HepG2 (cell line): ENCODE measurements at regions not wholly inside any gene's neighbourhood (a gene's known extent, or its start where the extent isn't known, plus 50 kb on each side); places are given as distances from the start of the nearest gene placed in this dataset.

Experiments
- ATAC-seq: fragments of 200-7000 bp; cut with Tn5 transposase; 3 replicates; pipeline ENCODE4 v1.9.1; 2020; ENCODE audit warnings: mild to moderate bottlenecking, moderate library complexity
- BruUV-seq: library from RNA; stranded (reverse); fragments of 400-500 nt; replicated peaks from 2 replicates; lab custom pipeline; 2021; lab: Mats Ljungman, UMichigan
- CTCF ChIA-PET: fragments of 300-600 bp; formaldehyde crosslinking; extraction: SDS; loops from one replicate; lab custom pipeline; 2021; ENCODE audit warnings: low total read pairs, inconsistent platforms, low intra/inter-chr PET ratio; lab: Yijun Ruan, JAX
- POLR2A ChIA-PET: fragments of 350-600 bp; sonication (Branson Sonifier 250); formaldehyde crosslinking; loops from one replicate; lab custom pipeline; 2020; ENCODE audit warnings: antibody characterized with exemption, inconsistent platforms; lab: Yijun Ruan, JAX
- DNase-seq: peaks from one replicate; pipeline ENCODE4 v3.0.0-alpha.2; 2015; ENCODE audit warnings: low spot score
- FAIRE-seq: peaks from 3 replicates; lab custom pipeline; 2011; peaks lifted over from hg19 to GRCh38; lab: Jason Lieb, UNC
- H2AFZ ChIP-seq: one replicate; pipeline ENCODE4 v1.6.1; 2011; ENCODE audit warnings: low read length, inconsistent platforms
- H3K27ac ChIP-seq: fragments of 300-600 bp; 3 replicates; pipeline ENCODE4 v1.8.0; 2011; ENCODE audit warnings: mixed run types, mild to moderate bottlenecking, mixed read lengths, low read length, inconsistent platforms; ENCODE audit not compliant: insufficient read depth; ENCODE audit errors: extremely low read length
- H3K27me3 ChIP-seq, 2 experiments: fragments of 200-600 bp in 1 of 2; 2 replicates in 1 of 2; 3 replicates in 1 of 2; pipeline versions ENCODE4 v1.6.0 to v1.8.0; 2011; ENCODE audit warnings: low read length in 2 of 2, mild to moderate bottlenecking in 2 of 2, moderate library complexity in 2 of 2, inconsistent platforms in 1 of 2; ENCODE audit not compliant: insufficient read depth in 2 of 2, control insufficient read depth in 1 of 2
- H3K36me3 ChIP-seq, 2 experiments: fragments of 200-600 bp in 1 of 2; replicated peaks in 1 of 2; 2 replicates in 1 of 2; 3 replicates in 1 of 2; pipeline versions ENCODE4 v1.5.1 to v1.8.0; 2011; ENCODE audit warnings: low read length in 2 of 2, inconsistent platforms in 1 of 2; ENCODE audit not compliant: insufficient read depth in 2 of 2, control insufficient read depth in 1 of 2
- H3K4me1 ChIP-seq: 2 replicates; pipeline ENCODE4 v1.5.1; 2012; ENCODE audit warnings: low read length, inconsistent platforms; ENCODE audit not compliant: insufficient read depth
- H3K4me2 ChIP-seq: 2 replicates; pipeline ENCODE4 v1.6.0; 2011; ENCODE audit warnings: low read depth, low read length, inconsistent platforms
- H3K4me3 ChIP-seq, 3 experiments: fragments of 200-600 bp in 1 of 3; sonication (generic), shearing (Covaris generic) in 1 of 3; replicated peaks in 1 of 3; 2 replicates each; pipeline ENCODE4 v1.5.1; 2011 to 2016; ENCODE audit warnings: low read length in 3 of 3, inconsistent platforms in 2 of 3, low read depth in 2 of 3, mild to moderate bottlenecking in 2 of 3, control low read depth in 1 of 3, mixed read lengths in 1 of 3; ENCODE audit not compliant: insufficient read depth in 1 of 3
- H3K79me2 ChIP-seq: one replicate; pipeline ENCODE4 v1.6.1; 2011; ENCODE audit warnings: low read length, inconsistent platforms; ENCODE audit not compliant: insufficient read depth
- H3K9ac ChIP-seq: 2 replicates; pipeline ENCODE4 v1.6.0; 2011; ENCODE audit warnings: mild to moderate bottlenecking, low read depth, low read length, inconsistent platforms; ENCODE audit not compliant: insufficient read depth
- H3K9me3 ChIP-seq: 2 replicates; pipeline ENCODE4 v1.5.1; 2012; ENCODE audit warnings: mild to moderate bottlenecking, low read length
- H4K20me1 ChIP-seq: 2 replicates; pipeline ENCODE4 v1.6.0; 2011; ENCODE audit warnings: inconsistent platforms, mild to moderate bottlenecking, low read length, moderate library complexity; ENCODE audit not compliant: insufficient read depth
- ASH2L ChIP-seq: fragments of 300-600, 200-600 bp; sonication (generic); IDR thresholded peaks from 2 replicates; pipeline ENCODE4 v1.7.0; 2017; ENCODE audit warnings: low read depth, mild to moderate bottlenecking, moderate library complexity, mixed read lengths, low read length; ENCODE audit not compliant: insufficient read length
- CBX5 ChIP-seq: sonication (generic); formaldehyde crosslinking; IDR thresholded peaks from 2 replicates; pipeline ENCODE4 v1.4.0; 2020; ENCODE audit warnings: missing genetic modification reagents, borderline replicate concordance
- GABPB1 ChIP-seq: IDR thresholded peaks from 2 replicates; pipeline ENCODE4 v1.6.1; 2016; ENCODE audit warnings: mild to moderate bottlenecking, missing genetic modification reagents, moderate library complexity, missing compliant biosample characterization
- HDAC2 ChIP-seq: sonication (generic); formaldehyde crosslinking; IDR thresholded peaks from 2 replicates; pipeline ENCODE4 v1.4.0; 2020; ENCODE audit warnings: missing genetic modification reagents
- IRX3 ChIP-seq: sonication (generic); formaldehyde crosslinking; IDR thresholded peaks from 2 replicates; pipeline ENCODE4 v1.8.1; 2023; ENCODE audit warnings: mild to moderate bottlenecking, low read depth, missing genetic modification reagents, borderline replicate concordance
- NR2C2 ChIP-seq: sonication (generic); formaldehyde crosslinking; IDR thresholded peaks from 2 replicates; pipeline ENCODE4 v1.4.0; 2020; ENCODE audit warnings: missing genetic modification reagents, mild to moderate bottlenecking, moderate library complexity, borderline replicate concordance
- PCBP1 ChIP-seq: fragments of 200-400 bp; formaldehyde crosslinking; IDR thresholded peaks from 2 replicates; pipeline ENCODE4 v1.6.1; 2017; ENCODE audit warnings: mild to moderate bottlenecking, low read depth, low read length, borderline replicate concordance
- POLR2AphosphoS5 ChIP-seq: IDR thresholded peaks from 2 replicates; pipeline ENCODE4 v1.6.1; 2012; ENCODE audit warnings: low read depth, low read length
- RFX3 ChIP-seq: IDR thresholded peaks from 2 replicates; pipeline ENCODE4 v1.6.1; 2016; ENCODE audit warnings: missing biosample characterization, missing genetic modification reagents
- ZFY ChIP-seq: sonication (generic); formaldehyde crosslinking; IDR thresholded peaks from 2 replicates; pipeline ENCODE4 v1.4.0; 2020; ENCODE audit warnings: missing genetic modification reagents
- ZFYVE20 ChIP-seq: sonication (generic); formaldehyde crosslinking; IDR thresholded peaks from 2 replicates; pipeline ENCODE4 v1.8.0; 2023; ENCODE audit warnings: low read depth, mild to moderate bottlenecking, moderate library complexity, missing genetic modification reagents, borderline replicate concordance
- WGBS: methylation state at CpG from one replicate; pipeline ENCODE4 v1.1.6; 2017; ENCODE audit warnings: low lambda C conversion rate; 5-methylcytosine and 5-hydroxymethylcytosine counted together
- in situ Hi-C: cut with HindIII; loops from 2 replicates; pipeline ENCODE4 v1.10.0; 2017; ENCODE audit warnings: low pct_unique_long_range_greater_than_20kb; ENCODE audit not compliant: extremely low pct_ligation_motif_present
- intact Hi-C: fragments of 100-400 bp; cut with micrococcal nuclease; formaldehyde crosslinking; loops from one replicate; pipeline ENCODE4 v1.10.0; 2022; ENCODE audit not compliant: unreplicated experiment
- TF ChIP-seq, protein P1 (sequence below), 2 experiments: sonication (generic) in 1 of 2; formaldehyde crosslinking in 1 of 2; IDR thresholded peaks; 2 replicates each; pipeline versions ENCODE4 v1.5.1 to v1.6.1; 2011 to 2020; ENCODE audit warnings: borderline replicate concordance in 1 of 2, low read depth in 1 of 2, low read length in 1 of 2, mild to moderate bottlenecking in 1 of 2, missing genetic modification reagents in 1 of 2, moderate library complexity in 1 of 2
- TF ChIP-seq, protein P2 (sequence below): sonication (generic); formaldehyde crosslinking; IDR thresholded peaks from 2 replicates; pipeline ENCODE4 v1.4.0; 2020; ENCODE audit warnings: missing genetic modification reagents, borderline replicate concordance
- TF ChIP-seq, protein P3 (sequence below), 2 experiments: sonication (generic) in 1 of 2; formaldehyde crosslinking in 1 of 2; IDR thresholded peaks; 2 replicates each; pipeline versions ENCODE4 v1.4.0 to v1.6.1; 2018 to 2020; ENCODE audit warnings: missing genetic modification reagents in 2 of 2, borderline replicate concordance in 1 of 2, low read depth in 1 of 2, mild to moderate bottlenecking in 1 of 2, missing biosample characterization in 1 of 2

DNA sequence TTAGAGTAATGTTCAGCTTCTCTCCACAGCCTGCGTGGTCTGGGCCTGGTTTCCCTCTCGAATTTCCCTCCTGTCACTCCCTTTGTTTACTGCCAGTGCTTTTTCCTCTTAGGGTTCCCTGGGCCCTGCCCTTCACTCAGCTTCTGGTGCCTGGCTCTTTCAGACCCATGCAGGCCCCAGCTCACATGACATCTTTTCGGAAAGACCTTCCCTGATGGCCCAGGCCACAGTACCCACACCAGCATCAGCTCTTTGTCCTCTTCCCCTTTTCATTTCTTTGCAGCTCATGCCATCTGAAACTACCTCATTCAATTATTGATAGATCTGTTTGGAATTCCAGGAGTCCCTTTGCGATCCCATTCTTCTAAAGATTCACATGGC is 68.1 kb upstream of the ABL1 start (continued):
- TF ChIP-seq, protein P1, sequence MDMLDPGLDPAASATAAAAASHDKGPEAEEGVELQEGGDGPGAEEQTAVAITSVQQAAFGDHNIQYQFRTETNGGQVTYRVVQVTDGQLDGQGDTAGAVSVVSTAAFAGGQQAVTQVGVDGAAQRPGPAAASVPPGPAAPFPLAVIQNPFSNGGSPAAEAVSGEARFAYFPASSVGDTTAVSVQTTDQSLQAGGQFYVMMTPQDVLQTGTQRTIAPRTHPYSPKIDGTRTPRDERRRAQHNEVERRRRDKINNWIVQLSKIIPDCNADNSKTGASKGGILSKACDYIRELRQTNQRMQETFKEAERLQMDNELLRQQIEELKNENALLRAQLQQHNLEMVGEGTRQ (IDR thresholded peaks at IDR 0.05; ENCODE audit: low read depth, low read length), result no peak
- TF ChIP-seq, protein P1 (CRISPR knock-in tag; IDR thresholded peaks at IDR 0.05; ENCODE audit: borderline replicate concordance), result no peak
- TF ChIP-seq IRX3 (CRISPR knock-in tag), result no peak

DNA sequence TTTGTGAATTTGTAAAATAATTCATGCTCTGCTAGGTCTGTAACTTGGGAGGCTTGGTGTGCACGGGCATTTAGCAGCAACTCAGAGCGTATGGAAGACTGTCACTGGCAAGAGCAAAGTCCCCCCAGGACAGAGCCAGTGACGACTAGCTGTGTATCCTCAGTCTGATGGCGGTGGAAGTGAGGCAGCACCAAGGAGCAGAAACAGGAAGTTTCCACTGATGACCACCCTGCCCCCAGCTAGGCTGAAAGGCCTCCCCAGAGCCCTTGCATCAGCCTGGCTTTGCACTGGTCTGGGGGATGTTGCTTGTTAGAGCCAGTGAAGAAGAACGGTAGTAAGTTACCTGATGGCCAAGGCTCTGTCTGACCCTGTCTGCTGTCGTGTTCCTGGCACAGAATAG is 66.8 kb upstream of the ABL1 start:
- ATAC-seq (peak; percentile 95), FAIRE-seq (peak; percentile 89), DNase-seq (peak; percentile 70)
- Histone ChIP-seq H3K4me2 (peak overlapping the region; percentile 63), H3K4me3 (peak overlapping the region; percentile 17 to 61 (median 20); a peak in 3 of 6 replicates), H3K27ac (peak overlapping the region; percentile 39), H4K20me1 (no peaks in the 10 kb centered on the region; the same call in 1 of the 2 replicates), H3K9me3 (no peaks in the 10 kb centered on the region), H3K9ac (peak overlapping the region; percentile 29), H3K36me3 (no peaks in the 10 kb centered on the region), H3K27me3 (no peaks in the 10 kb centered on the region), H3K4me1 (peaks cover 32% of the 10 kb centered on the region), H3K79me2 (peaks cover 20% of the 10 kb centered on the region), H2AFZ (no peak overlapping the region)
- BruUV-seq, result no TSS peak
- ChIA-PET POLR2A (interaction anchor here (0.8 to 1.4 kb wide), 3 partner anchors 53 to 78 kb away, joined by 3 to 5 read pairs (median 4); no protein-coding TSS in a partner anchor), CTCF (interaction anchor here (0.9 kb wide), 1 partner anchor 98 kb away, joined by 3 read pairs; no protein-coding TSS in a partner anchor)
- WGBS, result 4% methylated on average over 6 of the region's 6 CpGs
- intact Hi-C loops (loop anchor here (1.0 kb wide), 1 partner anchor 98 kb away; no protein-coding TSS in a partner anchor), in situ Hi-C loops (no loop called here)
- TF ChIP-seq ASH2L, result peak; percentile 23
- peak; percentile 55; the same call in 1 of the 2 replicates for TF ChIP-seq CBX5 (CRISPR knock-in tag)
- no peak for TF ChIP-seq ZFYVE20 (CRISPR knock-in tag)
- TF ChIP-seq POLR2AphosphoS5, result no peak
- TF ChIP-seq, protein P2, sequence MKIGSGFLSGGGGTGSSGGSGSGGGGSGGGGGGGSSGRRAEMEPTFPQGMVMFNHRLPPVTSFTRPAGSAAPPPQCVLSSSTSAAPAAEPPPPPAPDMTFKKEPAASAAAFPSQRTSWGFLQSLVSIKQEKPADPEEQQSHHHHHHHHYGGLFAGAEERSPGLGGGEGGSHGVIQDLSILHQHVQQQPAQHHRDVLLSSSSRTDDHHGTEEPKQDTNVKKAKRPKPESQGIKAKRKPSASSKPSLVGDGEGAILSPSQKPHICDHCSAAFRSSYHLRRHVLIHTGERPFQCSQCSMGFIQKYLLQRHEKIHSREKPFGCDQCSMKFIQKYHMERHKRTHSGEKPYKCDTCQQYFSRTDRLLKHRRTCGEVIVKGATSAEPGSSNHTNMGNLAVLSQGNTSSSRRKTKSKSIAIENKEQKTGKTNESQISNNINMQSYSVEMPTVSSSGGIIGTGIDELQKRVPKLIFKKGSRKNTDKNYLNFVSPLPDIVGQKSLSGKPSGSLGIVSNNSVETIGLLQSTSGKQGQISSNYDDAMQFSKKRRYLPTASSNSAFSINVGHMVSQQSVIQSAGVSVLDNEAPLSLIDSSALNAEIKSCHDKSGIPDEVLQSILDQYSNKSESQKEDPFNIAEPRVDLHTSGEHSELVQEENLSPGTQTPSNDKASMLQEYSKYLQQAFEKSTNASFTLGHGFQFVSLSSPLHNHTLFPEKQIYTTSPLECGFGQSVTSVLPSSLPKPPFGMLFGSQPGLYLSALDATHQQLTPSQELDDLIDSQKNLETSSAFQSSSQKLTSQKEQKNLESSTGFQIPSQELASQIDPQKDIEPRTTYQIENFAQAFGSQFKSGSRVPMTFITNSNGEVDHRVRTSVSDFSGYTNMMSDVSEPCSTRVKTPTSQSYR (CRISPR knock-in tag), result peak; percentile 83
- peak; percentile 51; the same call in 1 of the 2 replicates for TF ChIP-seq HDAC2 (CRISPR knock-in tag)
- TF ChIP-seq NR2C2 (CRISPR knock-in tag), result 0 out of 2 replicates have a peak, but pooled peaks have one; percentile 25
- peak; percentile 70 for TF ChIP-seq GABPB1 (CRISPR knock-in tag)
- TF ChIP-seq PCBP1, result no peak
- TF ChIP-seq, protein P3, sequence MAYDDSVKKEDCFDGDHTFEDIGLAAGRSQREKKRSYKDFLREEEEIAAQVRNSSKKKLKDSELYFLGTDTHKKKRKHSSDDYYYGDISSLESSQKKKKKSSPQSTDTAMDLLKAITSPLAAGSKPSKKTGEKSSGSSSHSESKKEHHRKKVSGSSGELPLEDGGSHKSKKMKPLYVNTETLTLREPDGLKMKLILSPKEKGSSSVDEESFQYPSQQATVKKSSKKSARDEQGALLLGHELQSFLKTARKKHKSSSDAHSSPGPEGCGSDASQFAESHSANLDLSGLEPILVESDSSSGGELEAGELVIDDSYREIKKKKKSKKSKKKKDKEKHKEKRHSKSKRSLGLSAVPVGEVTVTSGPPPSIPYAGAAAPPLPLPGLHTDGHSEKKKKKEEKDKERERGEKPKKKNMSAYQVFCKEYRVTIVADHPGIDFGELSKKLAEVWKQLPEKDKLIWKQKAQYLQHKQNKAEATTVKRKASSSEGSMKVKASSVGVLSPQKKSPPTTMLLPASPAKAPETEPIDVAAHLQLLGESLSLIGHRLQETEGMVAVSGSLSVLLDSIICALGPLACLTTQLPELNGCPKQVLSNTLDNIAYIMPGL (CRISPR knock-in tag; IDR thresholded peaks at IDR 0.05; ENCODE audit: borderline replicate concordance in 1 of 2, low read depth in 1 of 2), result no peak; a peak in 1 of 4 replicates
- no peak for TF ChIP-seq RFX3 (CRISPR knock-in tag)
- peak; percentile 37; the same call in 1 of the 2 replicates for TF ChIP-seq ZFY
